Progenitor cell of endocrine pancreas (in vitro differentiated cells): ENCODE measurements at regions not wholly inside any gene's neighbourhood (a gene's known extent, or its start where the extent isn't known, plus 50 kb on each side); places are given as distances from the start of the nearest gene placed in this dataset.

ENCODE experiments used
- DNase-seq: peaks from one replicate; pipeline ENCODE4 v3.0.0; 2021; ENCODE audit warnings: low spot score; ENCODE audit not compliant: unreplicated experiment
- H3K27ac Mint-ChIP-seq: 2 replicates; pipeline ENCODE4 v1.8.0; 2021; ENCODE audit warnings: mild to moderate bottlenecking, moderate library complexity, mixed read lengths
- H3K27me3 Mint-ChIP-seq: 2 replicates; pipeline ENCODE4 v1.8.0; 2021; ENCODE audit warnings: mixed read lengths
- H3K36me3 Mint-ChIP-seq: 2 replicates; pipeline ENCODE4 v1.8.0; 2022; ENCODE audit warnings: mixed read lengths; ENCODE audit not compliant: insufficient read depth
- H3K4me1 Mint-ChIP-seq: 2 replicates; pipeline ENCODE4 v1.8.0; 2021; ENCODE audit warnings: low read depth, mixed read lengths
- H3K4me3 Mint-ChIP-seq: 2 replicates; pipeline ENCODE4 v1.8.0; 2021; ENCODE audit warnings: low read depth, mild to moderate bottlenecking, moderate library complexity, mixed read lengths
- H3K9me3 Mint-ChIP-seq: 2 replicates; pipeline ENCODE4 v1.8.0; 2021; ENCODE audit warnings: low read depth, mixed read lengths
- TF ChIP-seq, protein P1 (sequence below): fragments of 200-600 bp; sonication (generic); IDR thresholded peaks from one replicate; pipeline ENCODE4 v1.5.0; 2021; ENCODE audit warnings: antibody characterized with exemption, mild to moderate bottlenecking; ENCODE audit not compliant: unreplicated experiment

DNA sequence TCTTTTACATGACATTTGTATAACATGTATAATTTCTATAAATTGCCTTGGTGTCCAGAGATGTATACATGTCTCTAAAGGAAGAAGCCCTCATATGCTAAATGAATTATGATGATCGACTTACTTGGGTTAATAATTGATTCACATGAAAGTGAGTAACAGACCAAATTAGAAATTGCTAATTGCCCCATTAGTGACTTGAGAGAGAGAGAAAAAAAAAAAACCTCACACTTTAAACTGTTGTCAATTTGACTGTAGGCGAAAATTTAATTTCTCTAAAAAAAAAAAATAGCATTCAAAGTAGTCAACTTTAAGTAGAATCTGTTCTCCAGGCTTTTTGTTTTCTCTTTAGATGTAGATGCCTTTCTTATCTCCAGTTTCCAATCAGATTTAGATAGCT, 383.3 kb downstream of the SH2D4B start:
- Mint-ChIP-seq H3K4me1 (peaks cover 3% of the 10 kb centered on the region), H3K9me3 (no peaks in the 10 kb centered on the region), H3K27ac (no peak overlapping the region), H3K36me3 (no peaks in the 10 kb centered on the region), H3K4me3 (no peak overlapping the region), H3K27me3 (no peaks in the 10 kb centered on the region)
- TF ChIP-seq, protein P1, sequence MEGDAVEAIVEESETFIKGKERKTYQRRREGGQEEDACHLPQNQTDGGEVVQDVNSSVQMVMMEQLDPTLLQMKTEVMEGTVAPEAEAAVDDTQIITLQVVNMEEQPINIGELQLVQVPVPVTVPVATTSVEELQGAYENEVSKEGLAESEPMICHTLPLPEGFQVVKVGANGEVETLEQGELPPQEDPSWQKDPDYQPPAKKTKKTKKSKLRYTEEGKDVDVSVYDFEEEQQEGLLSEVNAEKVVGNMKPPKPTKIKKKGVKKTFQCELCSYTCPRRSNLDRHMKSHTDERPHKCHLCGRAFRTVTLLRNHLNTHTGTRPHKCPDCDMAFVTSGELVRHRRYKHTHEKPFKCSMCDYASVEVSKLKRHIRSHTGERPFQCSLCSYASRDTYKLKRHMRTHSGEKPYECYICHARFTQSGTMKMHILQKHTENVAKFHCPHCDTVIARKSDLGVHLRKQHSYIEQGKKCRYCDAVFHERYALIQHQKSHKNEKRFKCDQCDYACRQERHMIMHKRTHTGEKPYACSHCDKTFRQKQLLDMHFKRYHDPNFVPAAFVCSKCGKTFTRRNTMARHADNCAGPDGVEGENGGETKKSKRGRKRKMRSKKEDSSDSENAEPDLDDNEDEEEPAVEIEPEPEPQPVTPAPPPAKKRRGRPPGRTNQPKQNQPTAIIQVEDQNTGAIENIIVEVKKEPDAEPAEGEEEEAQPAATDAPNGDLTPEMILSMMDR = no peak
- DNase-seq = no peak

DNA sequence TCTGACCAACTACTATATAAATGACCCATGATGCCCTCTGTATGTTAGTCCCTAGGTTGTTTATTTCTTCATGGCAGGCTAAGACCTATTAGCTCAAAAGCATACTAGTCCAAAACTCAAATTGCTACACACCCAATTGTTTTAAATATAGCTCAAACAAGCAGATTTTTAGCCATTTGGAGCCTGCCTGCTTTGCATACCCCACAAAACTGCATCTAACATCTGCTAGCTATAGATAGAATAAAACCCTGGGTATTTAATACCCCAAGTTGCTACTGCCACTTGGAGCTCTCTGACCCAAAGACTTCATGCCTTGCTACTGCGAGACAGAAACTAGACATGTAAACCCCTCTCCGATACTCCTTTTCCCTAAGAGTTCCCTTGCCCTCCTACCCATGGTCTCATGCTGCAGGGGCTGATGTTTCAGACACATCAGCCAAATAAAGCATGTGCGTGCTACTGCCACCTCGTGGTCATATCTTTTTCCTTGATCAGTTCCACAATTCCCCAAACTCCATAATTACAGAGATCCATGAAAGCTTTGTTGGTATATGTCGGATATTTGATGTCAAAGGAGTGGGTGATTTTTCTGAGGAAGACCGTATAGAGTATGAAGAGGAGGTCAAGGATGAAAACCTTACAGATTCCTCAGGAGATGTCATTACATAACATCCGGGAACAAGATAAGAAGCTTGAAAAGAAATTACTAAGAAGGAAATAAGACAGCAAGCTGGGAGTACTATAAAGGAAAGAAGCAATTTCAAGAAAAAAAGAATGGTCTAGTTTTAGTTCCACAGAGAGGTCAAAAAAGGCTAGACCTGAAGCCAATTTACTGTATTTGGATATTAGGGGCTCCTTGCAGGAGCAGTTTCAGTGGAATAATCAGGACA, 386.6 kb downstream of the SH2D4B start:
- DNase-seq = peak; percentile 33
- TF ChIP-seq, protein P1 = peak; percentile 84
- H3K9me3 Mint-ChIP-seq = peaks cover 9% of the 10 kb centered on the region

DNA sequence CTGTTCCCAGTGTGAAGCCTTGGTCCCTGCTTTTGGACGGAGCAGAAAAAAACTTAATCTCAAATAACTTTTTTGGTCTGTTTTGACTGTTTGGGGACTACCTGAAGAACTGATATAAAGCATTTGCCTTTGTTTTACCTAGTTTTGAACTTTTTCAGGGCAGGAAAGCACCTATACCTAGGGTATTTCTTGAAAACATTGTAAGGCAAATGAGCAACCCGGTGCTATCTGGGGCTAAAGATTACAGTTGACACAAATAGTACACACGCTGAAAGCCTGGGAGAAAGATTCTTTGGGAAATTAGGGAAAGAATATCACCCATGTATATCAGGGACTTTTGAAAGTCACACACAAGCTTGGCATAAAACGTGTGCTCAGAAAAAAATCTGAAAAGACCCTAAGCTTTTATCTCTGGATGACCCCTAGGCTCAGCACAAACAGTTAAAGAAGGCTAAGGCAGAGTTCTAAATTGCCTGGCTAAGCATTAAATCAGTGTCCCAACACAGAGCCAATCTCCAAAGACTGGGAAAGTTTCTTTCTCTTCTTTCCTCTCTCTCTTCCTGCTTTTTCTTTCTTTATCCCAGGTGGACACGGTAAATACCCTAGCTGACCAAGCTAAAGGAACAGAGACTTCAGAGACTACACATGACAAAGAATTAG, 389.8 kb downstream of the SH2D4B start:
- TF ChIP-seq, protein P1 = no peak
- Mint-ChIP-seq H3K36me3 (no peaks in the 10 kb centered on the region), H3K9me3 (peaks cover 9% of the 10 kb centered on the region), H3K27ac (no peak overlapping the region), H3K27me3 (no peaks in the 10 kb centered on the region), H3K4me3 (no peak overlapping the region), H3K4me1 (no peaks in the 10 kb centered on the region)
- no peak for DNase-seq

More for the DNA sequence above, 386.6 kb downstream of the SH2D4B start:
- Mint-ChIP-seq H3K36me3 (no peaks in the 10 kb centered on the region), H3K4me1 (peaks cover 3% of the 10 kb centered on the region), H3K27me3 (no peaks in the 10 kb centered on the region), H3K4me3 (no peak overlapping the region), H3K27ac (no peak overlapping the region)

DNA sequence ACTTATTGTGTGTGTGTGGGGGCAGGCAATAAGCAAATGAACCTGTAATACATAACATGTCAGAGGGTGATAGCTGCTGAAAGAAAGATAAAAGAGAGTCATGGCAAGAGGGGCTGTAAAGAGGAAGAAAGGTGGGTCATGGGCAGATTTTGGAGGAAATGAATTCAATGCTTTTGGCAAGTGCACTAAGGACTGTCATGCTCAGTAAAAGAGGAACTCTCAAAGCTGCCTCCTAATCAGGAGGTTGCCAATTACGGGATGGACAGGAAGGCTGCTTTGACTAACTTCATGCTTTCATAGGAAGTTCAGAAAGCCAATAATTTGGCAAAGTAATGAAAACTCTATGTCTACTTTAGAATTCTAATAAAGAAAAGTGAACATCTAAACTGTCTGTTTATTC, 401.2 kb downstream of the SH2D4B start:
- H3K27ac Mint-ChIP-seq = no peak overlapping the region
- peaks cover 3% of the 10 kb centered on the region for H3K4me1 Mint-ChIP-seq
- H3K4me3 Mint-ChIP-seq = no peak overlapping the region
- no peaks in the 10 kb centered on the region for H3K36me3 Mint-ChIP-seq
- TF ChIP-seq, protein P1 = no peak
- no peak for DNase-seq
- no peaks in the 10 kb centered on the region for H3K9me3 Mint-ChIP-seq
- H3K27me3 Mint-ChIP-seq = peaks cover 4% of the 10 kb centered on the region

DNA sequence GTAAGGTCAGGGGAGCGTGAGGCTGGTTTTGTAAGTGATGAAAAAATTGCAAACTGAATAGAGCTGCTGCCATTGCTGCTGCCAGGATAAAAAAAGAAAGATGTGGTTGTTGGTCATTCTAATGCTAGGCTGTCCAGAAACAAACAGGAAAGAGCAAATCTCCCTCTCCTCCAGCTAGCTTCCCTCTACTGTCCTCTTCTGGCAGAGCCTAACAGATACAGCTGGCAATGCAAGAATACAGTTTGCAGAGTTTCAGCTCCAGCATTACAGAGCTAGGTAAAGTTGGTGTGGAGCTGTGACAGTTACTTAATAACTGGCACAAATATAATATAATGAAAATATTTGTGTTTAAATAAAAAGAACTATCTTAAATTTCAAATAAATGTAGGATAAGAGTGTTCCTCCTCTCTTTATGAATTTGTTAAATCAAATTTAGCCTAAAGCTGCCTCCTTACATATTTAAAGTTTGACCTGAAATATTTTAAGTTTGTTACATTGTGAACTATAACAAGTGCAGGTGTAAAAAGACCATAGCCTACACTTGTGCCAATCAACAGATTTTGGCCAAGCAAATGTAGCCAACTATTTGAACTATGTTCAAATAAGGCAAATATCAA, 407.7 kb downstream of the SH2D4B start:
- Mint-ChIP-seq H3K27me3 (peaks cover 6% of the 10 kb centered on the region), H3K4me3 (no peak overlapping the region), H3K36me3 (no peaks in the 10 kb centered on the region), H3K27ac (no peak overlapping the region), H3K9me3 (peaks cover under 1% of the 10 kb centered on the region), H3K4me1 (peaks cover 5% of the 10 kb centered on the region)
- no peak for DNase-seq
- TF ChIP-seq, protein P1 = peak; percentile 66
